CD4-positive, alpha-beta T cell treated with Interleukin-2 at 100 ng/mL for 4 hours (primary cell): ENCODE measurements at regions not wholly inside any gene's neighbourhood (a gene's known extent, or its start where the extent isn't known, plus 50 kb on each side); places are given as distances from the start of the nearest gene placed in this dataset.

ENCODE experiments used
- DNase-seq: peaks from one replicate; pipeline ENCODE4 v3.0.0-alpha.2; 2020; ENCODE audit warnings: low spot score

- DNase-seq, result no peak
These were observed 149.9 kb upstream of the IRF2BP2 start for GRCh38 chr1:234759888-234760287.

GRCh38 chr1:234758851-234759250 lies 148.9 kb upstream of the IRF2BP2 start:
- DNase-seq, result peak; percentile 60

- DNase-seq, result no peak
These were observed 146.9 kb upstream of the IRF2BP2 start for GRCh38 chr1:234756857-234757256.

- no peak for DNase-seq
These were observed 146.2 kb upstream of the IRF2BP2 start for GRCh38 chr1:234756066-234756774.

- no peak for DNase-seq
These were observed 145.5 kb upstream of the IRF2BP2 start for GRCh38 chr1:234755449-234755863.

GRCh38 chr1:234753979-234754378 lies 144.0 kb upstream of the IRF2BP2 start:
- no peak for DNase-seq

GRCh38 chr1:234752927-234753326 lies 142.9 kb upstream of the IRF2BP2 start:
- DNase-seq, result no peak

GRCh38 chr1:234751678-234752077 lies 141.7 kb upstream of the IRF2BP2 start:
- DNase-seq, result no peak

GRCh38 chr1:234750922-234751627 lies 141.1 kb upstream of the IRF2BP2 start:
- no peak for DNase-seq

- no peak for DNase-seq
These were observed 138.7 kb upstream of the IRF2BP2 start for GRCh38 chr1:234748713-234749112.

- no peak for DNase-seq
These were observed 138.1 kb upstream of the IRF2BP2 start for GRCh38 chr1:234748066-234748465.

GRCh38 chr1:234746798-234747196 lies 136.8 kb upstream of the IRF2BP2 start:
- no peak for DNase-seq

GRCh38 chr1:234745844-234746797 lies 136.1 kb upstream of the IRF2BP2 start:
- DNase-seq, result no peak

- DNase-seq, result no peak
These were observed 135.3 kb upstream of the IRF2BP2 start for GRCh38 chr1:234745276-234745675.

GRCh38 chr1:234743791-234744611 lies 134.0 kb upstream of the IRF2BP2 start:
- DNase-seq, result no peak

- DNase-seq, result no peak
These were observed 132.6 kb upstream of the IRF2BP2 start for GRCh38 chr1:234742622-234743021.

GRCh38 chr1:234737967-234738314 lies 128.0 kb upstream of the IRF2BP2 start:
- DNase-seq, result no peak

- no peak for DNase-seq
These were observed 125.9 kb upstream of the IRF2BP2 start for GRCh38 chr1:234735916-234736315.

- no peak for DNase-seq
These were observed 125.5 kb upstream of the IRF2BP2 start for GRCh38 chr1:234735476-234735875.

- no peak for DNase-seq
These were observed 124.9 kb upstream of the IRF2BP2 start for GRCh38 chr1:234734869-234735268.

- no peak for DNase-seq
These were observed 124.4 kb upstream of the IRF2BP2 start for GRCh38 chr1:234734412-234734835.

- DNase-seq, result no peak
These were observed 123.4 kb upstream of the IRF2BP2 start for GRCh38 chr1:234733427-234733826.
